ENCODE measurements at regions not wholly inside any gene's neighbourhood (a gene's known extent, or its start where the extent isn't known, plus 50 kb on each side); places are given as distances from the start of the nearest gene placed in this dataset.

- H3K36me3 ChIP-seq (ENCODE audit: control insufficient read depth, low read length): no peaks in the 10 kb centered on the region
- no peak overlapping the region for H3K4me3 ChIP-seq (ENCODE audit: low read length)
- H4K20me1 ChIP-seq (ENCODE audit: control insufficient read depth, insufficient read depth, low read depth, low read length): no peaks in the 10 kb centered on the region
- no peak overlapping the region for H3K4me2 ChIP-seq (ENCODE audit: low read length)
- no peaks in the 10 kb centered on the region for H3K4me1 ChIP-seq (ENCODE audit: control insufficient read depth, low read length)
- no peaks in the 10 kb centered on the region for H3K9me3 ChIP-seq (ENCODE audit: control insufficient read depth, insufficient read depth, low read length)
- H3F3A ChIP-seq (ENCODE audit: control insufficient read depth, insufficient read depth): no peaks in the 10 kb centered on the region
- no peak overlapping the region for H3K27ac ChIP-seq (ENCODE audit: low read depth, low read length)
- H3K27me3 ChIP-seq (ENCODE audit: control insufficient read depth, low read length): no peaks in the 10 kb centered on the region
- no peaks in the 10 kb centered on the region for H3K79me2 ChIP-seq (ENCODE audit: control insufficient read depth, low read length)
- TF ChIP-seq CTCF (IDR thresholded peaks at IDR 0.05; ENCODE audit: low read depth, low read length, poor library complexity, severe bottlenecking) (no peak), EZH2phosphoT487 (IDR thresholded peaks at IDR 0.05; ENCODE audit: borderline replicate concordance, low read length) (no peak)
- no peaks in the 10 kb centered on the region for H3K9me2 ChIP-seq (replicated peaks; ENCODE audit: control insufficient read depth, low read length)
Measured at GRCh38 chrX:69324851-69325250, 159.6 kb upstream of the PJA1 start.

- H3K27me3 ChIP-seq (ENCODE audit: control insufficient read depth, low read length): no peaks in the 10 kb centered on the region
- H3K4me2 ChIP-seq (ENCODE audit: low read length): no peak overlapping the region
- H3K9me3 ChIP-seq (ENCODE audit: control insufficient read depth, insufficient read depth, low read length): no peaks in the 10 kb centered on the region
- TF ChIP-seq CTCF (IDR thresholded peaks at IDR 0.05; ENCODE audit: low read depth, low read length, poor library complexity, severe bottlenecking): no peak
- TF ChIP-seq EZH2phosphoT487 (IDR thresholded peaks at IDR 0.05; ENCODE audit: borderline replicate concordance, low read length): no peak
- H3K4me1 ChIP-seq (ENCODE audit: control insufficient read depth, low read length): no peaks in the 10 kb centered on the region
- no peaks in the 10 kb centered on the region for H3K36me3 ChIP-seq (ENCODE audit: control insufficient read depth, low read length)
- H3K79me2 ChIP-seq (ENCODE audit: control insufficient read depth, low read length): no peaks in the 10 kb centered on the region
- H3F3A ChIP-seq (ENCODE audit: control insufficient read depth, insufficient read depth): no peaks in the 10 kb centered on the region
- H3K9me2 ChIP-seq (replicated peaks; ENCODE audit: control insufficient read depth, low read length): no peaks in the 10 kb centered on the region
- H3K4me3 ChIP-seq (ENCODE audit: low read length): no peak overlapping the region
- H3K27ac ChIP-seq (ENCODE audit: low read depth, low read length): no peak overlapping the region
- H4K20me1 ChIP-seq (ENCODE audit: control insufficient read depth, insufficient read depth, low read depth, low read length): no peaks in the 10 kb centered on the region
Measured at GRCh38 chrX:69323786-69324720, 158.8 kb upstream of the PJA1 start.

- no peaks in the 10 kb centered on the region for H4K20me1 ChIP-seq (ENCODE audit: control insufficient read depth, insufficient read depth, low read depth, low read length)
- H3K27ac ChIP-seq (ENCODE audit: low read depth, low read length): no peak overlapping the region
- H3K36me3 ChIP-seq (ENCODE audit: control insufficient read depth, low read length): no peaks in the 10 kb centered on the region
- H3K4me2 ChIP-seq (ENCODE audit: low read length): no peak overlapping the region
- no peaks in the 10 kb centered on the region for H3K27me3 ChIP-seq (ENCODE audit: control insufficient read depth, low read length)
- TF ChIP-seq CTCF (IDR thresholded peaks at IDR 0.05; ENCODE audit: low read depth, low read length, poor library complexity, severe bottlenecking) (no peak), EZH2phosphoT487 (IDR thresholded peaks at IDR 0.05; ENCODE audit: borderline replicate concordance, low read length) (no peak)
- no peaks in the 10 kb centered on the region for H3K4me1 ChIP-seq (ENCODE audit: control insufficient read depth, low read length)
- no peaks in the 10 kb centered on the region for H3K79me2 ChIP-seq (ENCODE audit: control insufficient read depth, low read length)
- no peaks in the 10 kb centered on the region for H3F3A ChIP-seq (ENCODE audit: control insufficient read depth, insufficient read depth)
- no peaks in the 10 kb centered on the region for H3K9me3 ChIP-seq (ENCODE audit: control insufficient read depth, insufficient read depth, low read length)
- H3K4me3 ChIP-seq (ENCODE audit: low read length): no peak overlapping the region
- no peaks in the 10 kb centered on the region for H3K9me2 ChIP-seq (replicated peaks; ENCODE audit: control insufficient read depth, low read length)
Measured at GRCh38 chrX:69321789-69322188, 156.5 kb upstream of the PJA1 start.

Data from DOHH2 (cell line).